IMR-90 (cell line): ENCODE measurements at regions not wholly inside any gene's neighbourhood (a gene's known extent, or its start where the extent isn't known, plus 50 kb on each side); places are given as distances from the start of the nearest gene placed in this dataset.

Experiments
- BHLHE40 ChIP-seq: fragments of 150-350 bp; IDR thresholded peaks from 2 replicates; pipeline ENCODE4 v1.6.1; 2016; ENCODE audit warnings: mild to moderate bottlenecking, low read depth, low read length
- CEBPB ChIP-seq: IDR thresholded peaks from 2 replicates; pipeline ENCODE4 v1.6.1; 2012; ENCODE audit warnings: low read depth, low read length, improper control_type of control experiment
- CTCF ChIP-seq: conservative IDR thresholded peaks from 2 replicates; pipeline ENCODE4 v1.5.1; 2012; ENCODE audit warnings: mild to moderate bottlenecking, low read depth, low read length, improper control_type of control experiment
- FOS ChIP-seq: fragments of 150-350 bp; IDR thresholded peaks from 2 replicates; pipeline ENCODE4 v1.6.1; 2016; ENCODE audit warnings: low read depth, low read length
- MAFK ChIP-seq: IDR thresholded peaks from 2 replicates; pipeline ENCODE4 v1.6.1; 2012; ENCODE audit warnings: low read depth, low read length, improper control_type of control experiment
- MAZ ChIP-seq: IDR thresholded peaks from 2 replicates; pipeline ENCODE4 v1.6.1; 2012; ENCODE audit warnings: low read depth, mild to moderate bottlenecking, low read length, improper control_type of control experiment, moderate library complexity, borderline replicate concordance
- MXI1 ChIP-seq: IDR thresholded peaks from 2 replicates; pipeline ENCODE4 v1.6.1; 2012; ENCODE audit warnings: low read depth, mild to moderate bottlenecking, low read length, moderate library complexity, borderline replicate concordance
- NFE2L2 ChIP-seq: fragments of 150-350 bp; IDR thresholded peaks from 2 replicates; pipeline ENCODE4 v1.6.1; 2016; ENCODE audit warnings: low read depth, mild to moderate bottlenecking, low read length
- POLR2A ChIP-seq: IDR thresholded peaks from 2 replicates; pipeline ENCODE4 v1.6.1; 2012; ENCODE audit warnings: mild to moderate bottlenecking, low read depth, low read length
- RAD21 ChIP-seq: IDR thresholded peaks from 2 replicates; pipeline ENCODE4 v1.6.1; 2012; ENCODE audit warnings: low read length, improper control_type of control experiment
- RCOR1 ChIP-seq: IDR thresholded peaks from 2 replicates; pipeline ENCODE4 v1.6.1; 2012; ENCODE audit warnings: mild to moderate bottlenecking, low read length, improper control_type of control experiment; ENCODE audit not compliant: insufficient replicate concordance
- RFX5 ChIP-seq: IDR thresholded peaks from 2 replicates; pipeline ENCODE4 v1.8.0; 2012; ENCODE audit warnings: low read depth, mild to moderate bottlenecking, low read length, moderate library complexity
- SMC3 ChIP-seq: fragments of 150-350 bp; IDR thresholded peaks from 2 replicates; pipeline ENCODE4 v1.6.1; 2016; ENCODE audit warnings: low read depth, mild to moderate bottlenecking, antibody characterized with exemption, low read length, moderate library complexity
- USF2 ChIP-seq: fragments of 150-350 bp; IDR thresholded peaks from 2 replicates; pipeline ENCODE4 v1.6.1; 2017; ENCODE audit warnings: mild to moderate bottlenecking, antibody characterized with exemption, low read length, low read depth

- TF ChIP-seq CTCF: no peak
- TF ChIP-seq POLR2A: no peak
- TF ChIP-seq MXI1: no peak
- TF ChIP-seq RFX5: no peak
- no peak for TF ChIP-seq NFE2L2
- no peak for TF ChIP-seq RAD21
- no peak for TF ChIP-seq RCOR1
- no peak for TF ChIP-seq MAFK
- TF ChIP-seq FOS: no peak
- no peak for TF ChIP-seq CEBPB
- TF ChIP-seq USF2: no peak
- TF ChIP-seq BHLHE40: no peak
- no peak for TF ChIP-seq SMC3
- no peak for TF ChIP-seq MAZ
Observed at GRCh38 chr4:171265190-171265818, 547.9 kb upstream of the GALNTL6 start.
